ENCODE measurements at regions not wholly inside any gene's neighbourhood (a gene's known extent, or its start where the extent isn't known, plus 50 kb on each side); places are given as distances from the start of the nearest gene placed in this dataset.

- TF ChIP-seq, protein P1, sequence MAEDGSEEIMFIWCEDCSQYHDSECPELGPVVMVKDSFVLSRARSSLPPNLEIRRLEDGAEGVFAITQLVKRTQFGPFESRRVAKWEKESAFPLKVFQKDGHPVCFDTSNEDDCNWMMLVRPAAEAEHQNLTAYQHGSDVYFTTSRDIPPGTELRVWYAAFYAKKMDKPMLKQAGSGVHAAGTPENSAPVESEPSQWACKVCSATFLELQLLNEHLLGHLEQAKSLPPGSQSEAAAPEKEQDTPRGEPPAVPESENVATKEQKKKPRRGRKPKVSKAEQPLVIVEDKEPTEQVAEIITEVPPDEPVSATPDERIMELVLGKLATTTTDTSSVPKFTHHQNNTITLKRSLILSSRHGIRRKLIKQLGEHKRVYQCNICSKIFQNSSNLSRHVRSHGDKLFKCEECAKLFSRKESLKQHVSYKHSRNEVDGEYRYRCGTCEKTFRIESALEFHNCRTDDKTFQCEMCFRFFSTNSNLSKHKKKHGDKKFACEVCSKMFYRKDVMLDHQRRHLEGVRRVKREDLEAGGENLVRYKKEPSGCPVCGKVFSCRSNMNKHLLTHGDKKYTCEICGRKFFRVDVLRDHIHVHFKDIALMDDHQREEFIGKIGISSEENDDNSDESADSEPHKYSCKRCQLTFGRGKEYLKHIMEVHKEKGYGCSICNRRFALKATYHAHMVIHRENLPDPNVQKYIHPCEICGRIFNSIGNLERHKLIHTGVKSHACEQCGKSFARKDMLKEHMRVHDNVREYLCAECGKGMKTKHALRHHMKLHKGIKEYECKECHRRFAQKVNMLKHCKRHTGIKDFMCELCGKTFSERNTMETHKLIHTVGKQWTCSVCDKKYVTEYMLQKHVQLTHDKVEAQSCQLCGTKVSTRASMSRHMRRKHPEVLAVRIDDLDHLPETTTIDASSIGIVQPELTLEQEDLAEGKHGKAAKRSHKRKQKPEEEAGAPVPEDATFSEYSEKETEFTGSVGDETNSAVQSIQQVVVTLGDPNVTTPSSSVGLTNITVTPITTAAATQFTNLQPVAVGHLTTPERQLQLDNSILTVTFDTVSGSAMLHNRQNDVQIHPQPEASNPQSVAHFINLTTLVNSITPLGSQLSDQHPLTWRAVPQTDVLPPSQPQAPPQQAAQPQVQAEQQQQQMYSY (CRISPR knock-in tag; IDR thresholded peaks at IDR 0.05): no peak
- no peak for TF ChIP-seq CTCF (IDR thresholded peaks at IDR 0.05)
- no peak for TF ChIP-seq ZNF416 (CRISPR knock-in tag; IDR thresholded peaks at IDR 0.05)
- TF ChIP-seq, protein P2, sequence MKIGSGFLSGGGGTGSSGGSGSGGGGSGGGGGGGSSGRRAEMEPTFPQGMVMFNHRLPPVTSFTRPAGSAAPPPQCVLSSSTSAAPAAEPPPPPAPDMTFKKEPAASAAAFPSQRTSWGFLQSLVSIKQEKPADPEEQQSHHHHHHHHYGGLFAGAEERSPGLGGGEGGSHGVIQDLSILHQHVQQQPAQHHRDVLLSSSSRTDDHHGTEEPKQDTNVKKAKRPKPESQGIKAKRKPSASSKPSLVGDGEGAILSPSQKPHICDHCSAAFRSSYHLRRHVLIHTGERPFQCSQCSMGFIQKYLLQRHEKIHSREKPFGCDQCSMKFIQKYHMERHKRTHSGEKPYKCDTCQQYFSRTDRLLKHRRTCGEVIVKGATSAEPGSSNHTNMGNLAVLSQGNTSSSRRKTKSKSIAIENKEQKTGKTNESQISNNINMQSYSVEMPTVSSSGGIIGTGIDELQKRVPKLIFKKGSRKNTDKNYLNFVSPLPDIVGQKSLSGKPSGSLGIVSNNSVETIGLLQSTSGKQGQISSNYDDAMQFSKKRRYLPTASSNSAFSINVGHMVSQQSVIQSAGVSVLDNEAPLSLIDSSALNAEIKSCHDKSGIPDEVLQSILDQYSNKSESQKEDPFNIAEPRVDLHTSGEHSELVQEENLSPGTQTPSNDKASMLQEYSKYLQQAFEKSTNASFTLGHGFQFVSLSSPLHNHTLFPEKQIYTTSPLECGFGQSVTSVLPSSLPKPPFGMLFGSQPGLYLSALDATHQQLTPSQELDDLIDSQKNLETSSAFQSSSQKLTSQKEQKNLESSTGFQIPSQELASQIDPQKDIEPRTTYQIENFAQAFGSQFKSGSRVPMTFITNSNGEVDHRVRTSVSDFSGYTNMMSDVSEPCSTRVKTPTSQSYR (CRISPR knock-in tag; IDR thresholded peaks at IDR 0.05): no peak
Measured at GRCh38 chr16:86798247-86799041, 220.1 kb downstream of the FOXL1 start.
